Kidney (tissue), 13 donors: ENCODE measurements at regions not wholly inside any gene's neighbourhood (a gene's known extent, or its start where the extent isn't known, plus 50 kb on each side); places are given as distances from the start of the nearest gene placed in this dataset.

ENCODE experiments used
- DNase-seq, 5 donors: peaks; one replicate each; pipeline ENCODE4 v3.0.0-alpha.2; 2013 to 2020
- FAIRE-seq: peaks from 2 replicates; lab custom pipeline; 2012; peaks lifted over from hg19 to GRCh38; lab: Jason Lieb, UNC
- H3K27ac ChIP-seq, 2 donors: one replicate each; pipeline ENCODE4 v1.7.0; 2013; ENCODE audit warnings: low read depth in 2 of 2, low read length in 2 of 2, inconsistent platforms in 1 of 2
- H3K27me3 ChIP-seq: one replicate; pipeline ENCODE4 v1.7.1; 2013; ENCODE audit warnings: low read length, inconsistent platforms; ENCODE audit not compliant: control insufficient read depth, insufficient read depth
- H3K36me3 ChIP-seq, 3 donors: one replicate each; pipeline versions ENCODE4 v1.7.0 to v1.7.1; 2013; ENCODE audit warnings: low read length in 3 of 3, control low read depth in 1 of 3, inconsistent platforms in 1 of 3; ENCODE audit not compliant: insufficient read depth in 3 of 3, control insufficient read depth in 2 of 3
- H3K4me1 ChIP-seq, 3 donors: one replicate each; pipeline versions ENCODE4 v1.7.0 to v1.7.1; 2013; ENCODE audit warnings: low read length in 3 of 3, inconsistent platforms in 1 of 3, low read depth in 1 of 3; ENCODE audit not compliant: control insufficient read depth in 2 of 3, insufficient read depth in 2 of 3
- H3K4me3 ChIP-seq, 3 donors: one replicate each; pipeline versions ENCODE4 v1.7.0 to v1.8.1; 2013; ENCODE audit warnings: low read length in 3 of 3, control low read depth in 1 of 3, inconsistent platforms in 1 of 3
- H3K9ac ChIP-seq, 3 donors: one replicate each; pipeline versions ENCODE4 v1.7.0 to v1.7.1; 2013; ENCODE audit warnings: low read length in 3 of 3, control low read depth in 1 of 3, inconsistent platforms in 1 of 3
- H3K9me3 ChIP-seq, 3 donors: one replicate each; pipeline versions ENCODE4 v1.7.0 to v1.7.1; 2013; ENCODE audit warnings: low read length in 3 of 3, control low read depth in 1 of 3, inconsistent platforms in 1 of 3; ENCODE audit not compliant: control insufficient read depth in 2 of 3, insufficient read depth in 1 of 3
- intact Hi-C: fragments of 100-400 bp; cut with DNase I; formaldehyde crosslinking; loops from one replicate; pipeline ENCODE4 v1.11.1; 2022
- TF ChIP-seq, protein P1 (sequence below): IDR thresholded peaks from 3 replicates; pipeline ENCODE4 v1.5.1; 2012; ENCODE audit warnings: mild to moderate bottlenecking, moderate library complexity, borderline replicate concordance; ENCODE audit not compliant: insufficient read depth; ENCODE audit errors: extremely low read depth
- donor health status: control.
- donor health status: control.
- donor health status: control.
- donor health status: control.
- donor health status: control.
- donor health status: DM: yes; HTN: yes; CAD: no.
- donor health status: Normal renal cell carcinoma (clear cell type).

DNA sequence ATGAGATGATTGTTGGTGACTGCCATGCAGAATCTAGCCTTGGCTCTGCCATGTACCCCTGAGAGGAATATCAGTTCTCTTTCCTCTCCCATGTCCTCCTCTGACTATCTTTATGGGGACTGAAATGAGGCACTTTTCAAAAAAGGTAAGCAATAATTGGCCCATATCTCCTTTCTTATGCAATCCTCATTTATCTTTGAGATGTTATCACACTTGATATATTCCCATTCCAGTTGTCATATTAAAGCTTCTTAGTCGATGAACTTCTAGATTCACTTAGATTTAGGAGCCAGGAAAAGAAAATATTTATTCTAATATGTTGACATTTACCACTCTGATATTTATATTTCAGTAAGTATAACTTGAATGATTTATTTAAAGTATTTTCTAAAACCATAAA is 55.3 kb upstream of the CXCL8 start:
- Histone ChIP-seq H3K27me3 (no peaks in the 10 kb centered on the region), H3K9ac (no peak overlapping the region), H3K36me3 (no peaks in the 10 kb centered on the region), H3K27ac (no peak overlapping the region), H3K4me3 (no peak overlapping the region), H3K4me1 (no peaks in the 10 kb centered on the region), H3K9me3 (no peaks in the 10 kb centered on the region)
- intact Hi-C loops: no loop called here
- no peak for FAIRE-seq
- DNase-seq: no peak
- TF ChIP-seq, protein P1, sequence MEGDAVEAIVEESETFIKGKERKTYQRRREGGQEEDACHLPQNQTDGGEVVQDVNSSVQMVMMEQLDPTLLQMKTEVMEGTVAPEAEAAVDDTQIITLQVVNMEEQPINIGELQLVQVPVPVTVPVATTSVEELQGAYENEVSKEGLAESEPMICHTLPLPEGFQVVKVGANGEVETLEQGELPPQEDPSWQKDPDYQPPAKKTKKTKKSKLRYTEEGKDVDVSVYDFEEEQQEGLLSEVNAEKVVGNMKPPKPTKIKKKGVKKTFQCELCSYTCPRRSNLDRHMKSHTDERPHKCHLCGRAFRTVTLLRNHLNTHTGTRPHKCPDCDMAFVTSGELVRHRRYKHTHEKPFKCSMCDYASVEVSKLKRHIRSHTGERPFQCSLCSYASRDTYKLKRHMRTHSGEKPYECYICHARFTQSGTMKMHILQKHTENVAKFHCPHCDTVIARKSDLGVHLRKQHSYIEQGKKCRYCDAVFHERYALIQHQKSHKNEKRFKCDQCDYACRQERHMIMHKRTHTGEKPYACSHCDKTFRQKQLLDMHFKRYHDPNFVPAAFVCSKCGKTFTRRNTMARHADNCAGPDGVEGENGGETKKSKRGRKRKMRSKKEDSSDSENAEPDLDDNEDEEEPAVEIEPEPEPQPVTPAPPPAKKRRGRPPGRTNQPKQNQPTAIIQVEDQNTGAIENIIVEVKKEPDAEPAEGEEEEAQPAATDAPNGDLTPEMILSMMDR: no peak

DNA sequence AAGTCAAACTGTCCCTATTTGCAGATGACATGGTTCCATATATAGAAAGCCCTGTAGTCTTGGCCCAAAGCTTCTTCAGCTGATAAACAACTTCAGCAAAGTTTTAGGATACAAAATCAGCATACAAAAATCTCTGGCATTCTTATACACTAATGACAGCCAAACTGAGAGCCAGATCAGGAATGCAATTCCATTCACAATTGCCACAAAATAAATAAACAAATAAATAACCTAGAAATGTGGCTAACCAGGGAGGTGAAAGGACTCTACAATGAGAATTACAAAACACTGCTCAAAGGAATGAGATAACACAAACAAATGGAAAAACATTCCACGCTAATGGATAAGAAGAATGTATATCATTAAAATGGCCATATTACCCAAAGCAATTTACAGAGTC is 52.9 kb upstream of the CXCL8 start:
- H3K27ac ChIP-seq: no peak overlapping the region
- FAIRE-seq (no peak), DNase-seq (no peak)
- H3K9me3 ChIP-seq: no peaks in the 10 kb centered on the region
- H3K9ac ChIP-seq: no peak overlapping the region
- H3K27me3 ChIP-seq: no peaks in the 10 kb centered on the region
- H3K4me3 ChIP-seq: no peak overlapping the region
- TF ChIP-seq, protein P1: no peak
- no peaks in the 10 kb centered on the region for H3K4me1 ChIP-seq
- no peaks in the 10 kb centered on the region for H3K36me3 ChIP-seq
- intact Hi-C loops: no loop called here

DNA sequence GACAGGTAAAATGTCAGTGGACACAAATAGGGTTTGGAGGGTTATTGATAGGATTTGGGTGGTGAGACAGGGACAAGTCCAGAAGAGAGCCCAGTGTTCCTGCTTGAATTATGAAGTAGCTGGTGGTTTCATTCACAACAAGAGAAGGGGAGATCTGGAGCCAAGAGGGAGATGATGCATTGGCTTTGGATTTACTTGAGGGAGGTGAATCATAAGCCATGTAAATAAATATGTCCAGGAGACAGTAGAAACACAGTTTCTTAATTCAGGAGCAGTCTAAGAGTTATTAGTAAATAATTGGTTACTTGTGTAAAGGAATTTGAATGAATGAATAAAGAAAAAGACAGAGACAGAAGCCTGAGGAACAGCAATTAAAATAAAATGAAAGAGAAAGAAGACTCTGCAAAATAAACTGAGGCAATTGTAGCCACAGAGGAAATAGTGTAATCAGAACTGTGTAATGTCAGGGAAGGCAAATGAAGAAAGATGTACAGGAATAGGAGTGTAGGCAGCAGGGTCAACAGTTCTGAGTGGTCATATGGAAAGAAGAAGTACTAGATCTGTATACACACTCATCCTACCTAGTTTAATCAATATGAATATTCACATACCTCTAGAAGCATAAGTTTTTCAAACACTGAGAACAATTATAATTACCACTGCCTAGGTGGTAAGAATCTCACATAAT is 50.2 kb upstream of the CXCL8 start:
- intact Hi-C loops: no loop called here
- Histone ChIP-seq H3K36me3 (no peaks in the 10 kb centered on the region), H3K27me3 (no peaks in the 10 kb centered on the region), H3K9ac (no peak overlapping the region), H3K4me3 (no peak overlapping the region), H3K4me1 (no peaks in the 10 kb centered on the region), H3K27ac (no peak overlapping the region), H3K9me3 (no peaks in the 10 kb centered on the region)
- TF ChIP-seq, protein P1: no peak
- DNase-seq (no peak), FAIRE-seq (no peak)
